WERI-Rb-1 (cell line): ENCODE measurements at regions not wholly inside any gene's neighbourhood (a gene's known extent, or its start where the extent isn't known, plus 50 kb on each side); places are given as distances from the start of the nearest gene placed in this dataset.

ENCODE experiments used
- DNase-seq: peaks from one replicate; pipeline ENCODE4 v3.0.0-alpha.2; 2020
- H3K27ac ChIP-seq: fragments of 250-450 bp; sonication (Bioruptor Pico); 2 replicates; pipeline ENCODE4 v1.5.1; 2020; ENCODE audit warnings: mild to moderate bottlenecking, moderate library complexity
- H3K27me3 ChIP-seq: fragments of 250-450 bp; sonication (Bioruptor Pico); 2 replicates; pipeline ENCODE4 v1.5.1; 2021; ENCODE audit warnings: mild to moderate bottlenecking, low read depth, moderate library complexity; ENCODE audit not compliant: insufficient read depth, severe bottlenecking
- H3K36me3 ChIP-seq: fragments of 250-450 bp; sonication (Bioruptor Pico); 2 replicates; pipeline ENCODE4 v1.5.1; 2020; ENCODE audit warnings: mild to moderate bottlenecking, moderate library complexity
- H3K4me3 ChIP-seq: 2 replicates; pipeline ENCODE4 v1.5.1; 2011; ENCODE audit warnings: low read depth, mild to moderate bottlenecking, control low read depth, low read length
- H3K9me3 ChIP-seq: fragments of 250-450 bp; sonication (Bioruptor Pico); 2 replicates; pipeline ENCODE4 v1.5.1; 2021; ENCODE audit warnings: mild to moderate bottlenecking, moderate library complexity; ENCODE audit not compliant: severe bottlenecking
- TF ChIP-seq, protein P1 (sequence below): IDR thresholded peaks from 2 replicates; pipeline ENCODE4 v1.5.1; 2011; ENCODE audit warnings: low read depth, mild to moderate bottlenecking, control low read depth, inconsistent platforms, low read length

DNA sequence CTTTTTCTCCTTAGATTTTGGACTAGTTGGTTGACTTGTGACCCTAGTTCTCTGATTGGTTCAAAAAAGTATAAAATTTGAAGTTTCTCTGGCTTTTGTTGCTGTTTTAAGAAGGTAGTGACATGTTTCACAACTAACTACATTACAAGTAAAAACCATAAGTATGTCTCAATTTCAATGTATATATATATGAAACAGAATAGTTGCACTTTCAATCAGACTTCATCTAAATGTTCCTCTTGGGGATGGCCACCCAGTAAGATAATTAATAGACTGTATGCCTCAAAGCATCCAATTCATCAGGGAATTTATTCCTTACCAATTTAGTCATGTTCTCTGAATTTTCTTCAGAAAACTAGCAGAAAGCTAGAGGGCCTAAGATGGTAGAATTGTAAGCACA is 259.7 kb downstream of the RPRM start:
- H3K27me3 ChIP-seq = no peaks in the 10 kb centered on the region
- no peak for DNase-seq
- TF ChIP-seq, protein P1, sequence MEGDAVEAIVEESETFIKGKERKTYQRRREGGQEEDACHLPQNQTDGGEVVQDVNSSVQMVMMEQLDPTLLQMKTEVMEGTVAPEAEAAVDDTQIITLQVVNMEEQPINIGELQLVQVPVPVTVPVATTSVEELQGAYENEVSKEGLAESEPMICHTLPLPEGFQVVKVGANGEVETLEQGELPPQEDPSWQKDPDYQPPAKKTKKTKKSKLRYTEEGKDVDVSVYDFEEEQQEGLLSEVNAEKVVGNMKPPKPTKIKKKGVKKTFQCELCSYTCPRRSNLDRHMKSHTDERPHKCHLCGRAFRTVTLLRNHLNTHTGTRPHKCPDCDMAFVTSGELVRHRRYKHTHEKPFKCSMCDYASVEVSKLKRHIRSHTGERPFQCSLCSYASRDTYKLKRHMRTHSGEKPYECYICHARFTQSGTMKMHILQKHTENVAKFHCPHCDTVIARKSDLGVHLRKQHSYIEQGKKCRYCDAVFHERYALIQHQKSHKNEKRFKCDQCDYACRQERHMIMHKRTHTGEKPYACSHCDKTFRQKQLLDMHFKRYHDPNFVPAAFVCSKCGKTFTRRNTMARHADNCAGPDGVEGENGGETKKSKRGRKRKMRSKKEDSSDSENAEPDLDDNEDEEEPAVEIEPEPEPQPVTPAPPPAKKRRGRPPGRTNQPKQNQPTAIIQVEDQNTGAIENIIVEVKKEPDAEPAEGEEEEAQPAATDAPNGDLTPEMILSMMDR = no peak
- H3K9me3 ChIP-seq = no peaks in the 10 kb centered on the region
- no peak overlapping the region for H3K4me3 ChIP-seq
- H3K27ac ChIP-seq = no peak overlapping the region
- H3K36me3 ChIP-seq = no peaks in the 10 kb centered on the region

DNA sequence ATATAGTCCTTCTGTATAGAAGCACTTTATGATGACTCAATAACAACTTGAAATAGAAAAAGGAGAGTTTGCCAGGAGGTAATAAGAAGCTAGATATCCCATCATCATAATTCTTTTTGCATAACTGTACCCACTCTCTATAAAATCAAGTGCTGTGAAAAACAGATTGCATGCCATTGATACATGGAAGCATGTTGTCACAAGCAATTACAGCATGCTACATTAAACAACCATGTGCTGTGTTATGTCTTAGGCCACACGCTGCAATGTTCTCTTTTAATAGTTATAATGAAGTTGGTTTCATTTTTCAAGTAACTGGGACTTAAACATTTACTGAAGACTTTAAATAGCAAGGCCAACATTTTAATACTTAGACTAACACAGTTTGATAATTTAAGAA is 264.2 kb downstream of the RPRM start:
- no peak overlapping the region for H3K4me3 ChIP-seq
- TF ChIP-seq, protein P1 = no peak
- no peaks in the 10 kb centered on the region for H3K36me3 ChIP-seq
- DNase-seq = no peak
- no peak overlapping the region for H3K27ac ChIP-seq
- no peaks in the 10 kb centered on the region for H3K27me3 ChIP-seq
- no peaks in the 10 kb centered on the region for H3K9me3 ChIP-seq

DNA sequence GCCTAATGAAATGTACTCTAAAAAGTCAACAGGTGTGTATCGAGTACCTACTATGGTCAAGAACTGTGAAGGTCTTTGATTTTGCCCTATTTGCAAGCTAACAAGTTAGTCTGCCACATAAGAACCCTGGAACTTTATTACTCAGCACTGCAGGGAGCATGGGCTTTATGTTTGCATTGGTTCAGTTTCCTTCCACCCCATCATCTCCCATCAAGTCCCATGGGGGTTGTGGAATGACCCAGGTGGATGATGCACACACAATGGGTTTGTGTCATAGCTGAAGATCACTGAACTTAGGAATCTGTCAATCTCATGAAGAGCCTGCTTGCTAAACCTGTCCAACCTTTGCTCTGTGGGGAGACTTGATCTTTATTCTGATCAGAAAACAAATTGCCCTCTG is 265.5 kb downstream of the RPRM start:
- Histone ChIP-seq H3K36me3 (no peaks in the 10 kb centered on the region), H3K27ac (no peak overlapping the region), H3K27me3 (no peaks in the 10 kb centered on the region), H3K9me3 (no peaks in the 10 kb centered on the region), H3K4me3 (no peak overlapping the region)
- DNase-seq = no peak
- TF ChIP-seq, protein P1 = no peak

DNA sequence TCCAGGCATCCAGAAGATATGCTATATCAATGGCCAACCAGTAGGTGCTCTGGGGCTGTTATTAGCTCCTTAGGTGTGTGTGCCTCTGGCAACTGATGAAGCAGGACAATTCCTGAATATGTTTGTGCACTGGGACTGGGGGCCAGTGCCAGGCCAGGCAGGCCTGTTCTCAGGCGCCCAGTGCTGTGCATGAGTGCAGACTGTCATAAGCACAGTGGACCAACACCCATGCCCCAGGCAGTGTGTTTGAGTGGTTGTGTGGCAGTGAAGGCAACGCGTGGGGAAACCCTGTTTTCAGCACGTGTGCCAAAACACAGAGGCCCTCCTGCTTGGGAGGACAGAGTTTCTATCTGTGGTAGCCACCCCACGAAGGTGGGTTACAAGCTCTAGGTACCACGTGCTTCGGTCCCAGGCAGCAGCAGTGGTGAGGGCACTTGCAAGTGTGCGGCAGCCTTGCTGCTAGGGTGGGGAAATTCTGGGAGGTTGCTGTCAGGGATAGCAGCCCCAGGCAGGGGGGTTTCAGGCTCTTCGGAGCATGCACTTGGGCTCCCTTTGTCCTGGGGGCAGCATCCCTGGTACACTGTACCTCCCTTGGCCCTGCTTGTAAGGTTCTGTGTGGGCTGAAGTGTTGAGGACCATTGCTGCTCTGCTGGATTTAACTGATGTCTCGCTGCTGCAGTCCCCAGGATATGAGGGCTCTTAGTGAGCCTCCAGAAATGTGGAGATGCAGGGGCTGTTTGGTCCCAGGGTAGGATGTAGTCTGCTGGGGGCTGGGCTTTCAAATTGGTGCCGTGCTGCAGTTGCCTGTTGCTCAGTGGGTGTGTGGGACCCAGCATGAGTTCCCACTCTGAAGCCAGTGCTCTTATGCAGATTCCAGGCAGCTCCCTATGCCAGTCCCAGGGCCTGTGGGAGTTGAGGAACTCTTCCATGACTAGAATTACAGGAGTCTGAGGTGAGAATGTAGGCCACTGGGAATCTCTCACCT is 280.9 kb downstream of the RPRM start:
- TF ChIP-seq, protein P1 = no peak
- no peak for DNase-seq
- Histone ChIP-seq H3K9me3 (no peaks in the 10 kb centered on the region), H3K27ac (no peak overlapping the region), H3K36me3 (no peaks in the 10 kb centered on the region), H3K4me3 (no peak overlapping the region), H3K27me3 (no peaks in the 10 kb centered on the region)

DNA sequence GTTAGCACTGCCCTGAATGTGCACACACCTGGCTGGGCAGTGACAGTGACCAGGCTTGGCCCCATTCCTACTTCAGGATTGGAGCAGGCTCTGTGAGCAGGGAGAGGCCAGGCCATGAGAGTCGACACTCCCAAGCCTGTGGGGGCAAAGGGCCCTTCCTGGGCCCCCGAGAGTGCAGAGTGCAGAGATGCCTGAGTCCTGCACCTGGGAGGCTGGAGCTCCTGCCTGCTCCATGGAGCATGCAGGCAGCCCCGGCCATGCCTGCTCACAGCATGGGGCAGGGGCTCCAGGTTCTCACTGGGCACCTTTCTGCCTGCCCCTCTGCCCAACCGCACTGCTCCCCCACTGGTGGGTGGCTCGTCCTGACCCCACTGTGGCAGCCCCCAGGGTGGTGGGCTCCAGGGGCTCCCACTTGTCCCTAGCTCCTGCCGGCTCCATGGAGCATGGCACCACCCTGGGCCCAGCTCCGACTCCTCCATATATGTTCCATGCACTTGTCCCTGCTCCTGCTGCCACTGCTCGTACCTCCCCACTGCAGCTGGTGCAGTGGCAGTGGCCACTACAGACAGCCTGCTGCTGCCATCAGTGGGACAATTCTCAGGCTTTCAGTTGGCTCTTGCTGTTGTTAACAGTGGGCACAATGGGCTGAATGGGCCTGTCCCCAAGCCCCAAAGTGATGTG is 282.0 kb downstream of the RPRM start:
- no peaks in the 10 kb centered on the region for H3K9me3 ChIP-seq
- no peak for DNase-seq
- H3K27ac ChIP-seq = no peak overlapping the region
- TF ChIP-seq, protein P1 = no peak
- no peaks in the 10 kb centered on the region for H3K36me3 ChIP-seq
- no peak overlapping the region for H3K4me3 ChIP-seq
- H3K27me3 ChIP-seq = no peaks in the 10 kb centered on the region
